ENCODE measurements at regions not wholly inside any gene's neighbourhood (a gene's known extent, or its start where the extent isn't known, plus 50 kb on each side); places are given as distances from the start of the nearest gene placed in this dataset.

DNA sequence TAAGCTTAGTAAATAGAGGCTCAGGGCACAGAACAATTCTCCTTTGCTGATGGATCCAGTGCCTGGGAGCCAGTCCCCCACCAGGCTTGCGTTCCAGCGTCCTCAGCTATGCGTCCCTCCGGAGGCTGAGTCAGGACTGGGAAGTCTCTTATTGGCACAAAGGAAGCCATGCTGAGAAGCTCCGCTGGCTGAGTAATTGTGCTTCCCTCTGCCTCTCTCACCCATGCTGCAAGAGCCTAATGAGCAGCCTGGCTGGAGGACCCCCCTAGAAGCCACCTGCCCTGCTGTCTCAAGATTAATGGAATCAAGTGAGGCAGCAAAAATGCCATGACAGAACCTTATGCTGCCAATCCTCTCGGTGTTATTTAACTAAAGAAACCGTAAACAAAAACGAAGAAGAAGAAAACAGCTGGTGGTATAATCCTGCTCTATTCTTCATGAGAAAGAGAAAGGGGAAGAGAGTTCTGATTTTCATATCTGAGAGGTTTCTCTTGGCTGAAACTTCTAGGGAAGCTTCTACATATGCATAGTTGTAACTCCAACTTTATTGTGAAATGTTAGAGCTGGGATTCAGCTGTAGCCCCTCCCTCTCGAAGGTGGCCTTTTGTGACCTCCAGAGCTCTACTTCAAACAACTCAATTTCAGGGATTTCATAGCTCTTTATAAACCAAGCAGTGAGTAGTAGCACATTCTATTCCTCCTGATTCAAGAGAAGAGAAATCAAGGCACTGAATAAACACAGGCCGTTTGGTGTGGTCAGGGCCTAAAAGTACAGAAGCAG lies 185.4 kb upstream of the SEMA6A start:
- no peak overlapping the region for H3K9ac ChIP-seq (ENCODE audit: low read length)
- 0 out of 2 replicates have a peak overlapping the region, but pooled peaks have one; percentile 41 for H2AFZ ChIP-seq (ENCODE audit: low read depth, low read length)
- H4K20me1 ChIP-seq (ENCODE audit: insufficient read depth, low read length), result no peaks in the 10 kb centered on the region
- TF ChIP-seq EZH2phosphoT487 (IDR thresholded peaks at IDR 0.05; ENCODE audit: low read depth), result no peak
- TF ChIP-seq, protein P1, sequence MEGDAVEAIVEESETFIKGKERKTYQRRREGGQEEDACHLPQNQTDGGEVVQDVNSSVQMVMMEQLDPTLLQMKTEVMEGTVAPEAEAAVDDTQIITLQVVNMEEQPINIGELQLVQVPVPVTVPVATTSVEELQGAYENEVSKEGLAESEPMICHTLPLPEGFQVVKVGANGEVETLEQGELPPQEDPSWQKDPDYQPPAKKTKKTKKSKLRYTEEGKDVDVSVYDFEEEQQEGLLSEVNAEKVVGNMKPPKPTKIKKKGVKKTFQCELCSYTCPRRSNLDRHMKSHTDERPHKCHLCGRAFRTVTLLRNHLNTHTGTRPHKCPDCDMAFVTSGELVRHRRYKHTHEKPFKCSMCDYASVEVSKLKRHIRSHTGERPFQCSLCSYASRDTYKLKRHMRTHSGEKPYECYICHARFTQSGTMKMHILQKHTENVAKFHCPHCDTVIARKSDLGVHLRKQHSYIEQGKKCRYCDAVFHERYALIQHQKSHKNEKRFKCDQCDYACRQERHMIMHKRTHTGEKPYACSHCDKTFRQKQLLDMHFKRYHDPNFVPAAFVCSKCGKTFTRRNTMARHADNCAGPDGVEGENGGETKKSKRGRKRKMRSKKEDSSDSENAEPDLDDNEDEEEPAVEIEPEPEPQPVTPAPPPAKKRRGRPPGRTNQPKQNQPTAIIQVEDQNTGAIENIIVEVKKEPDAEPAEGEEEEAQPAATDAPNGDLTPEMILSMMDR (IDR thresholded peaks at IDR 0.05; ENCODE audit: low read depth, low read length), result no peak
- peaks cover 38% of the 10 kb centered on the region for H3K4me1 ChIP-seq (ENCODE audit: low read length)
- no peak overlapping the region; the same call in 1 of the 2 replicates for H3K4me3 ChIP-seq (ENCODE audit: low read length)
- no peaks in the 10 kb centered on the region for H3K79me2 ChIP-seq (ENCODE audit: low read length)
- H3K27me3 ChIP-seq (ENCODE audit: low read depth, low read length), result no peaks in the 10 kb centered on the region
- H3K27ac ChIP-seq (ENCODE audit: low read length), result peak overlapping the region; percentile 36; the same call in 1 of the 2 replicates
- peaks cover 13% of the 10 kb centered on the region for H3K9me3 ChIP-seq (ENCODE audit: insufficient read depth, low read length)
- peak overlapping the region; percentile 14 for H3K4me2 ChIP-seq (ENCODE audit: low read length)
- H3K36me3 ChIP-seq (replicated peaks; ENCODE audit: low read depth, low read length), result peaks cover 7% of the 10 kb centered on the region

DNA sequence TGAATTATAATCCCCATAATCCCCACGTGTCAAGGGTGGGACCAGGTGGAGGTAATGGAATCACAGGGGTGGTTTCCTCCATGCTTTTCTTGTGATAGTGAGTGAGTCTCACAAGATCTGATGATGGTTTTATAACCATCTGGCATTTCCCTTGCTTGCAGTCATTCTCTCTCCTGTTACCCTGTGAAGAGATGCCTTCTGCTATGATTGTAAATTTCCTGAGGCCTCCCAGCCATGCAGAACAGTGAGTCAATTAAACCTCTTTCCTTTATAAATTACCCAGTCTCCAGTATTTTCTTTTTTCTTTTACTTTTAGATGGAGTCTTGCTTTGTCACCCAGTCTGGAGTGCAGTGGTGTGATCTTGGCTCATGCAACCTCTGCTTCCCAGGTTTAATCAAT lies 182.7 kb upstream of the SEMA6A start:
- TF ChIP-seq, protein P1 (IDR thresholded peaks at IDR 0.05; ENCODE audit: low read depth, low read length), result no peak
- no peak for TF ChIP-seq EZH2phosphoT487 (IDR thresholded peaks at IDR 0.05; ENCODE audit: low read depth)
- Histone ChIP-seq H2AFZ (ENCODE audit: low read depth, low read length) (no peak overlapping the region), H3K4me2 (ENCODE audit: low read length) (no peak overlapping the region), H3K36me3 (replicated peaks; ENCODE audit: low read depth, low read length) (peaks cover 7% of the 10 kb centered on the region), H3K27ac (ENCODE audit: low read length) (no peak overlapping the region), H3K27me3 (ENCODE audit: low read depth, low read length) (no peaks in the 10 kb centered on the region), H3K9ac (ENCODE audit: low read length) (no peak overlapping the region), H4K20me1 (ENCODE audit: insufficient read depth, low read length) (no peaks in the 10 kb centered on the region), H3K9me3 (ENCODE audit: insufficient read depth, low read length) (peaks cover 13% of the 10 kb centered on the region), H3K4me1 (ENCODE audit: low read length) (peaks cover 25% of the 10 kb centered on the region), H3K79me2 (ENCODE audit: low read length) (no peaks in the 10 kb centered on the region), H3K4me3 (ENCODE audit: low read length) (no peak overlapping the region)

DNA sequence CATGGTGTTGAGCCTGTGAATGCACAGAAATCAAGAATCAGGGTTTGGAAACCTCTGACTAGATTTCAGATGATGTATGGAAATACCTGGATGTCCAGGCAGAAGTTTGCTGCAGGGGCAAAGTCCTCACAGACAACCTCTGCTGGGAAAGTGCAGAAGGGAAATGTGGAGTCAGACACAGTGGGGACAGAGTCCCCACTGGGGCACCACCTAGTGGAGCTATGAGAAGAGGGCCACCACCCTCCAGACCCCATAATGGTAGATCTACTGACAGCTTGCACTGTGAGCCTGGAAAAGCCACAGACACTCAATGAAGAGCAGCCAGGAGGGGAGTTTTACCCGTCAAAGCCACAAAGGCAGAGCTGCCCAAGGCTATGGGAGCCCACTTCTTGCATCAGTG lies 181.9 kb upstream of the SEMA6A start:
- H3K27ac ChIP-seq (ENCODE audit: low read length), result no peak overlapping the region
- H3K27me3 ChIP-seq (ENCODE audit: low read depth, low read length), result no peaks in the 10 kb centered on the region
- no peaks in the 10 kb centered on the region for H3K79me2 ChIP-seq (ENCODE audit: low read length)
- H3K4me1 ChIP-seq (ENCODE audit: low read length), result peaks cover 25% of the 10 kb centered on the region
- no peak overlapping the region for H3K9ac ChIP-seq (ENCODE audit: low read length)
- no peak overlapping the region for H3K4me3 ChIP-seq (ENCODE audit: low read length)
- TF ChIP-seq, protein P1 (IDR thresholded peaks at IDR 0.05; ENCODE audit: low read depth, low read length), result no peak
- TF ChIP-seq EZH2phosphoT487 (IDR thresholded peaks at IDR 0.05; ENCODE audit: low read depth), result no peak
- H3K9me3 ChIP-seq (ENCODE audit: insufficient read depth, low read length), result peaks cover 13% of the 10 kb centered on the region
- no peak overlapping the region for H2AFZ ChIP-seq (ENCODE audit: low read depth, low read length)
- H3K4me2 ChIP-seq (ENCODE audit: low read length), result no peak overlapping the region
- no peaks in the 10 kb centered on the region for H4K20me1 ChIP-seq (ENCODE audit: insufficient read depth, low read length)
- peaks cover 7% of the 10 kb centered on the region for H3K36me3 ChIP-seq (replicated peaks; ENCODE audit: low read depth, low read length)

DNA sequence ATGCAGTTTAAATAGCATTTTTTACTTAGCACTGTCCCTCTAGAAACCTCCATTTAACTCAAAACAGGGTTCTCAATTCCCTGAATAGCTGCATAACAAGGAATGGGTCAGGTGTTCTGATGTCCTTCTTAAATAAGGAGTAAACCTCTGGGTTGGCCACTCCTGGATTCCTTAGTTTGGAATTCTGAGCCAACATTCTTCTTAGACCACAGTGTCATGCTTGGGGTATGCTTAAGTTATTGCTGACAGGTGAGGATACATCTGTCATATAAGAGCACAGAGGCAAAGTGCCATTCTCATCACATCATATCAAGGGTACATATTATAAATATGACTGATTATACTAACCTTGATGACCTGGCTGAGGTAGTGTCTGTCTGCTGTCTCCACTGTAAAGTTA lies 179.9 kb upstream of the SEMA6A start:
- H3K79me2 ChIP-seq (ENCODE audit: low read length), result no peaks in the 10 kb centered on the region

More for the DNA sequence above, 179.9 kb upstream of the SEMA6A start:
- Histone ChIP-seq H2AFZ (ENCODE audit: low read depth, low read length) (no peak overlapping the region), H3K9me3 (ENCODE audit: insufficient read depth, low read length) (peaks cover 6% of the 10 kb centered on the region; the same call in 1 of the 2 replicates), H3K9ac (ENCODE audit: low read length) (no peak overlapping the region), H3K36me3 (replicated peaks; ENCODE audit: low read depth, low read length) (no peaks in the 10 kb centered on the region), H3K27me3 (ENCODE audit: low read depth, low read length) (no peaks in the 10 kb centered on the region), H3K4me1 (ENCODE audit: low read length) (peaks cover 8% of the 10 kb centered on the region), H3K27ac (ENCODE audit: low read length) (no peak overlapping the region), H3K4me2 (ENCODE audit: low read length) (no peak overlapping the region), H3K4me3 (ENCODE audit: low read length) (no peak overlapping the region), H4K20me1 (ENCODE audit: insufficient read depth, low read length) (no peaks in the 10 kb centered on the region)
- TF ChIP-seq, protein P1 (IDR thresholded peaks at IDR 0.05; ENCODE audit: low read depth, low read length), result no peak
- no peak for TF ChIP-seq EZH2phosphoT487 (IDR thresholded peaks at IDR 0.05; ENCODE audit: low read depth)

Data from OCI-LY3 (cell line).